GM18951 (cell line): ENCODE measurements at regions not wholly inside any gene's neighbourhood (a gene's known extent, or its start where the extent isn't known, plus 50 kb on each side); places are given as distances from the start of the nearest gene placed in this dataset.

Experiments
- POLR2A ChIP-seq: IDR thresholded peaks from 4 replicates; pipeline ENCODE4 v1.6.1; 2011; ENCODE audit warnings: mild to moderate bottlenecking; ENCODE audit not compliant: insufficient read length, insufficient read depth; ENCODE audit errors: extremely low read depth
- in situ Hi-C: fragments of 300-500 bp; cut with MboI; formaldehyde crosslinking; loops from one replicate; pipeline ENCODE4 v1.12.0; 2022; ENCODE audit warnings: low sequenced_read_pairs, mixed read lengths, inconsistent platforms; ENCODE audit not compliant: unreplicated experiment

DNA sequence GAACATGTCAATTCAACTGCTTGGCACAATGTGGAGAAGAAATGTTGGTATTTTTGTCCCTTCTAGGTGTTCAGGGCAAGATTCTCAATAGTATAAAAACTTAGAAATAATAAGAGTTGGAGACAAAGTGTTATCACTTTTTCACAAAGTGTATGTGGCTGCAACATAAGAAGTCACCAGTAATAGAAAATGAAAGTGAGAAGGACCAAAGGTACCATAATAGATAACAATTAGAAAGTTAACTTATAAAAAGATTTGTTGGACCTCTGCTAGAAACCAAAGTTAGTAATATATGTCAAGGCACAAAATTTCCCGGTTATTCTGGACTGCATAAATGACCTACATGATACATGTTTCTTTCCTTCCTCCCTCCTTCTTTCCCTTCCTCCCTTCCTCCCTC is 1535.3 kb downstream of the EFNA5 start:
- in situ Hi-C loops, result no loop called here
- TF ChIP-seq POLR2A, result no peak

GRCh38 chr5:106134549-106134948 is 1536.2 kb downstream of the EFNA5 start:
- TF ChIP-seq POLR2A, result no peak
- in situ Hi-C loops, result no loop called here

DNA sequence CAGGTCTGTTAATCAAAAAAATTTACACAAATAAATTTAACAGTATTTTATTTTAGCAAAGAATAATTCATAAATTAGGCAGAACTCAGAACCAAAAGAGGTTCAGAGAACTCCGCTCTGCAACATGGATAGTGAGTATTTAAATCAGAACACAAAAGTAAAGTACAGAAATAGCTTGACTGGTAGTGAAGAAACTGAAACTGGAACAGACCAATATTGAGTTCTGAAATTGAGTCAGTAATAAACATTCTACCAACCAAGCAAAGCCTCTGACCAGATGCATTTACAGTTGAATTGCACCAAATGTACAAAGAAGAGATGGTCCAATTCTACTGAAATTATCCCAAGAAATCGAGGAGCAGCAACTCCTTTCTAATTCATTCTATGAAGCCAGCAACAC is 1542.8 kb downstream of the EFNA5 start:
- in situ Hi-C loops, result no loop called here
- TF ChIP-seq POLR2A, result no peak

- in situ Hi-C loops, result no loop called here
- TF ChIP-seq POLR2A, result no peak
These were observed 1543.4 kb downstream of the EFNA5 start for GRCh38 chr5:106127341-106127781.

DNA sequence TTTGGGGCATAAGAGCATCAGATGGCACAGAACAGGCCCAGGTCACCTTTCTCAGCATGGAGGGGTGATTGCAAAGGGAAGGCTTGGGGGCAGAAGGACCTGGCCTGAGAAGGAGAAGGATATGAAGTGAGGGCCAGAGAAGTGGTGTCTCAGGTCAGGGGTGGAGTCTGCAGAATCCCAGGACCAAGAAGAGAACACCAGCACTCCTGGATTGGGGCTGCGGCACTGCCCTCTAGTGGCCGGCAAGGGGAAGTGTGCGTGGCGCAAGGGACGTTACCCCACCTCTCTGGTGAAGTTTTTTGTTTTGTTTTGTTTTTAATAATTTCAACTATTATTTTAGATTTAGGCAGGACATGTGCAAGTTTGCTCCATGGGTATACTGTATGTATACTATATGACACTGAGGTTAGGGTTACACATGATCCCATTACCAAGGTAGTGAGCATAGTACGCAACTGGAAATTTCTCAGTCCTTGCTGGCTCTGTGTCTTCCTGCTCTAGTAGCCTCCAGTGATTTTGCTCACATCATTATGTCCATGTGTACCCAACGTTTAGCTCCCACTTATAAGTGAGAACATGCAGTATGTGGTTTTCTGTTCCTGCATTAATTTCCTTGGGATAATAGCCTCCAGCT is 1548.6 kb downstream of the EFNA5 start:
- in situ Hi-C loops, result no loop called here
- TF ChIP-seq POLR2A, result no peak

DNA sequence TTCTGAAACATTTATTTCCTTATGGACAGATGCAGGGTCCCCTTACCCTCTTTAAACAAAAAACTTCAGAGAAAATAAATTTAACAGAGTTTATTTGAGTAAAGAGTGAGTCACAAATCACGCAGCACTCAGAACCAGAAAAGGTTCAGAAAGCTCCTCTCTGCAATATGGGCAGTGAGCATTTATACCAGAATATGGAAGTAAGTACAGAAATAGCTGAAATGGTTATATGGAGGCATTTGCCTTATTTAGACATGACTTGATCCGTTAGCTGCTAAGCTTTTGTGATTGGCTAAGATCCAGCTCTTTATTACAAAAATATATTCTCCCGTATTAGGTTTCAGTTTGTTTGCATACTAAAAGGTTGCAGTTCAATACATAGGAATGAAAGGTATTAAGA is 1554.1 kb downstream of the EFNA5 start:
- no peak for TF ChIP-seq POLR2A
- in situ Hi-C loops, result no loop called here

DNA sequence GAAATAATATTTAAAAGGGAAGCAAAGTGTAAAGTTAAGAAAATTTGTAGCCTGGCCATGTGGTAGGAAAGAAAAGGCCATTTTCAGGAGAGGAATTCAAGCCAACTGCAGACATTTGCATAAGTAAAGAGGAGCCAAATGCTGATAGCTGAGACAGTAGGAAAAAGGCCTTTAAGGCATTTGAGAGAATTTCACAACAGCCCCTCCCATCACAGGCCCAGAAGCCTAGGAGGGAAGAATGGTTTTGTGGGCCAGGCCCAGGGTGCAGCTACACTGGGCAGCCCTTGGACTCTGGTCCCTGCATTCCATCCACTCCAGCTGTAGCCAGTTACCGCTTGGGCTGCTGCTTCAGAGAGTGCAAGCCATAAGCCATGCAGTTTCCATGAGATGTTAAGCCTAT is 1556.8 kb downstream of the EFNA5 start:
- in situ Hi-C loops, result no loop called here
- no peak for TF ChIP-seq POLR2A

GRCh38 chr5:106106384-106106783 is 1564.4 kb downstream of the EFNA5 start:
- in situ Hi-C loops, result no loop called here
- no peak for TF ChIP-seq POLR2A

DNA sequence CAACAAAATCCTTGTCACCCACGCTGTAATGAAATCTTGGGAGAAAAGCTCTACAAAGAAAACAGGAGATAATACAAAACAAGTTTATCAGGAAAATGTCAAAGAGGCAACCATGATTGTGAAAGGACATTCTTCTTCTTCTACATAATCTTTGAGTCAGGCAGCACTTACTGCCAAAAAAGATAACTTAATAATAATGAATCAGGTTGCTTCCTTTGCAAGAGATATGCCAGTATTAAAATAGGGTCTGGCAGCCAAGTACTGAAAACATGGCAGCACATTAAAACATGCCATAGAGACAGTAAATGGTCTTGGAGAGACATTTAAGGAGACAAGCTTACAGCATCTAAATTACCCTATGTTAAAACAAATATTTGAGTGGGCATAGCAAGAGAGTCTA is 1573.4 kb downstream of the EFNA5 start:
- no peak for TF ChIP-seq POLR2A
- in situ Hi-C loops, result no loop called here

- in situ Hi-C loops, result no loop called here
- TF ChIP-seq POLR2A, result no peak
These were observed 1575.9 kb downstream of the EFNA5 start for GRCh38 chr5:106094839-106095238.

DNA sequence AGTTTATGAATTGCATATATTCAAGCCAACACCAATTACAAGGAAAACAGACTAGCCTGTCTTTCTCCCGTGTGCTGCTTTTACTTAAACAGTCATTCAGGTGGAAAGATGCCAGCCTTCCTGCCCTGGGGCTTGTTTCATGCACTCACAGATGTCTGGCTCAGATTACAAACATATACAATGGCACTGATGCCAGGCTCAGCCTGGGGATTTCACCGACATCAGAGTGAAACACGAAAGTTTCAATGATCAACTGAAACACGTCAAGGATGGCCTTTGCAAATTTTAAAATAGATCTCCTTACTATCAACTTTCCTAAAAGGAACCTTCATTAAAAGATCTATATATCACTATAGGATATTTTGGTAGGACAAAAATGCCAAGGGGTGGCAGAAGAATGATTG is 1576.5 kb downstream of the EFNA5 start:
- in situ Hi-C loops, result no loop called here
- no peak for TF ChIP-seq POLR2A

GRCh38 chr5:106093134-106093533 is 1577.6 kb downstream of the EFNA5 start:
- no peak for TF ChIP-seq POLR2A
- in situ Hi-C loops, result no loop called here

- no peak for TF ChIP-seq POLR2A
- in situ Hi-C loops, result no loop called here
These were observed 1578.3 kb downstream of the EFNA5 start for GRCh38 chr5:106092455-106092854.

DNA sequence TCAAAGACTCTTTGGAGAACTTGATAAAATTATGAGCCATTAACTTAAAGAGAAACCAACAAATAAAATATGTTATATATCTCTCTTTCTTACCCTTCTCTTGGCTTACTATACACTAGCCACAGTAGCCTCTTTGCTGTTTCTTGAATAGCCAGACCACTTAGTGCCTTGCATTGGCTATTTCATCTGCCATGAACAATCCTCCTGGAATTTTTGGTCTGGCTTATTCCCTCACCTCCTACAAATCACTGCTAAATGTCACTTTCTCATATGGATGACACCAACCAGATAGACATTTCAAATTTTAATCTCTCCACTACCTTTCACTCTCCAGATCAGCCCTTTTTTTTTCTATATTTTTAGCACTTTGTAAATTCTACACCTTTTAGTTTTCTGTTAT is 1581.7 kb downstream of the EFNA5 start:
- in situ Hi-C loops, result no loop called here
- TF ChIP-seq POLR2A, result no peak

- TF ChIP-seq POLR2A, result no peak
- in situ Hi-C loops, result no loop called here
These were observed 1582.3 kb downstream of the EFNA5 start for GRCh38 chr5:106088462-106088861.
